Vagina (tissue), 2 donors: ENCODE measurements at regions not wholly inside any gene's neighbourhood (a gene's known extent, or its start where the extent isn't known, plus 50 kb on each side); places are given as distances from the start of the nearest gene placed in this dataset.

ENCODE experiments used
- DNase-seq, 2 donors: peaks; one replicate each; pipeline ENCODE4 v3.0.0-alpha.2; 2017; ENCODE audit errors: extremely low spot score in 2 of 2
- H3K27ac ChIP-seq: fragments of 200-600 bp; sonication (generic); one replicate; pipeline ENCODE4 v1.5.1; 2019
- H3K27me3 ChIP-seq: fragments of 200-600 bp; sonication (generic); one replicate; pipeline ENCODE4 v1.5.1; 2019
- H3K36me3 ChIP-seq, 2 donors: fragments of 200-600 bp; sonication (generic); one replicate each; pipeline ENCODE4 v1.5.1; 2017 to 2019
- H3K4me1 ChIP-seq: fragments of 200-600 bp; sonication (generic); one replicate; pipeline ENCODE4 v1.5.1; 2019
- H3K4me3 ChIP-seq, 2 donors: fragments of 200-600 bp; sonication (generic); 1 replicate in 1 of 2; 2 replicates in 1 of 2; pipeline ENCODE4 v1.5.1; 2016 to 2019
- H3K9me3 ChIP-seq: fragments of 200-600 bp; sonication (generic); one replicate; pipeline ENCODE4 v1.5.1; 2019
- CTCF ChIP-seq, 3 experiments: fragments of 450-650 bp in 2 of 3; fragments of 200-600 bp in 1 of 3; sonication (generic) in 1 of 3; IDR thresholded peaks; one replicate each; pipeline ENCODE4 v1.5.1; 2017 to 2019; ENCODE audit warnings: antibody characterized with exemption in 3 of 3, mild to moderate bottlenecking in 2 of 3, moderate library complexity in 2 of 3
- POLR2A ChIP-seq, 2 donors: fragments of 450-650 bp; IDR thresholded peaks; one replicate each; pipeline ENCODE4 v1.6.1; 2017; ENCODE audit warnings: antibody characterized with exemption in 2 of 2, mild to moderate bottlenecking in 2 of 2, moderate library complexity in 2 of 2
- POLR2AphosphoS5 ChIP-seq, 2 donors: sonication (generic); formaldehyde crosslinking; IDR thresholded peaks; one replicate each; pipeline ENCODE4 v1.9.0; 2017; ENCODE audit warnings: antibody characterized with exemption in 2 of 2, mild to moderate bottlenecking in 2 of 2, low read depth in 1 of 2; ENCODE audit not compliant: insufficient read depth in 1 of 2
- intact Hi-C: fragments of 100-400 bp; cut with DNase I; formaldehyde crosslinking; loops from one replicate; pipeline ENCODE4 v1.15.1; 2023

GRCh38 chr5:173450188-173450587 lies 122.0 kb upstream of the STC2 start:
- no peak for DNase-seq
- no peak for TF ChIP-seq CTCF (IDR thresholded peaks at IDR 0.05)
- no peak for TF ChIP-seq POLR2A (IDR thresholded peaks at IDR 0.05)
- no peak for TF ChIP-seq POLR2AphosphoS5 (IDR thresholded peaks at IDR 0.05; ENCODE audit: insufficient read depth in 1 of 2, low read depth in 1 of 2)
- no peak overlapping the region for H3K4me3 ChIP-seq
- no peaks in the 10 kb centered on the region for H3K27me3 ChIP-seq
- intact Hi-C loops, result no loop called here
- no peak overlapping the region for H3K27ac ChIP-seq
- no peaks in the 10 kb centered on the region for H3K9me3 ChIP-seq
- no peaks in the 10 kb centered on the region for H3K4me1 ChIP-seq
- no peaks in the 10 kb centered on the region for H3K36me3 ChIP-seq

- no peaks in the 10 kb centered on the region for H3K9me3 ChIP-seq
- DNase-seq, result no peak
- H3K27me3 ChIP-seq, result no peaks in the 10 kb centered on the region
- H3K4me1 ChIP-seq, result no peaks in the 10 kb centered on the region
- no peaks in the 10 kb centered on the region for H3K36me3 ChIP-seq
- intact Hi-C loops, result no loop called here
- H3K4me3 ChIP-seq, result no peak overlapping the region
- no peak overlapping the region for H3K27ac ChIP-seq
- no peak for TF ChIP-seq POLR2AphosphoS5 (IDR thresholded peaks at IDR 0.05; ENCODE audit: insufficient read depth in 1 of 2, low read depth in 1 of 2)
- TF ChIP-seq POLR2A (IDR thresholded peaks at IDR 0.05), result no peak
- no peak for TF ChIP-seq CTCF (IDR thresholded peaks at IDR 0.05)
Observed at GRCh38 chr5:173448856-173449255, 120.6 kb upstream of the STC2 start.

- Histone ChIP-seq H3K4me3 (no peak overlapping the region), H3K27me3 (no peaks in the 10 kb centered on the region), H3K36me3 (no peaks in the 10 kb centered on the region), H3K27ac (no peak overlapping the region), H3K4me1 (no peaks in the 10 kb centered on the region), H3K9me3 (no peaks in the 10 kb centered on the region)
- intact Hi-C loops, result no loop called here
- TF ChIP-seq POLR2AphosphoS5 (IDR thresholded peaks at IDR 0.05; ENCODE audit: insufficient read depth in 1 of 2, low read depth in 1 of 2), result no peak
- no peak for TF ChIP-seq CTCF (IDR thresholded peaks at IDR 0.05)
- TF ChIP-seq POLR2A (IDR thresholded peaks at IDR 0.05), result no peak
- DNase-seq, result no peak
Observed at GRCh38 chr5:173443971-173444370, 115.8 kb upstream of the STC2 start.

GRCh38 chr5:173441053-173441628 lies 112.9 kb upstream of the STC2 start:
- H3K4me1 ChIP-seq, result no peaks in the 10 kb centered on the region
- H3K9me3 ChIP-seq, result no peaks in the 10 kb centered on the region
- H3K27me3 ChIP-seq, result no peaks in the 10 kb centered on the region
- H3K4me3 ChIP-seq, result no peak overlapping the region
- H3K27ac ChIP-seq, result no peak overlapping the region
- TF ChIP-seq POLR2AphosphoS5 (IDR thresholded peaks at IDR 0.05; ENCODE audit: insufficient read depth in 1 of 2, low read depth in 1 of 2) (no peak), POLR2A (IDR thresholded peaks at IDR 0.05) (no peak), CTCF (IDR thresholded peaks at IDR 0.05) (no peak)
- H3K36me3 ChIP-seq, result no peaks in the 10 kb centered on the region
- DNase-seq, result no peak
- intact Hi-C loops, result no loop called here

GRCh38 chr5:173438951-173439350 lies 110.7 kb upstream of the STC2 start:
- Histone ChIP-seq H3K4me1 (peaks cover 6% of the 10 kb centered on the region), H3K4me3 (no peak overlapping the region), H3K27me3 (no peaks in the 10 kb centered on the region), H3K36me3 (no peaks in the 10 kb centered on the region), H3K27ac (no peak overlapping the region), H3K9me3 (no peaks in the 10 kb centered on the region)
- intact Hi-C loops, result no loop called here
- DNase-seq, result no peak
- TF ChIP-seq POLR2A (IDR thresholded peaks at IDR 0.05), result no peak
- no peak for TF ChIP-seq CTCF (IDR thresholded peaks at IDR 0.05)
